ENCODE measurements at regions not wholly inside any gene's neighbourhood (a gene's known extent, or its start where the extent isn't known, plus 50 kb on each side); places are given as distances from the start of the nearest gene placed in this dataset.
"Not testable (repeated sequence)": the region's sequence is repeated elsewhere in the genome, so short reads cannot be mapped to it uniquely, and the experiment has no call there.

- DNase-seq (ENCODE audit: low spot score) = no peak
- intact Hi-C loops (cut with DNase I) = no loop called here
Observed at GRCh38 chr14:61145034-61145902, 135.9 kb downstream of the TMEM30B start.

GRCh38 chr14:61144117-61145033 lies 136.8 kb downstream of the TMEM30B start:
- intact Hi-C loops (cut with DNase I) = not testable (repeated sequence)

GRCh38 chr14:61140872-61141271 lies 140.3 kb downstream of the TMEM30B start:
- intact Hi-C loops (cut with DNase I) = no loop called here

More at GRCh38 chr14:61144117-61145033, 136.8 kb downstream of the TMEM30B start:
- not testable (repeated sequence) for DNase-seq (ENCODE audit: low spot score)

DNA sequence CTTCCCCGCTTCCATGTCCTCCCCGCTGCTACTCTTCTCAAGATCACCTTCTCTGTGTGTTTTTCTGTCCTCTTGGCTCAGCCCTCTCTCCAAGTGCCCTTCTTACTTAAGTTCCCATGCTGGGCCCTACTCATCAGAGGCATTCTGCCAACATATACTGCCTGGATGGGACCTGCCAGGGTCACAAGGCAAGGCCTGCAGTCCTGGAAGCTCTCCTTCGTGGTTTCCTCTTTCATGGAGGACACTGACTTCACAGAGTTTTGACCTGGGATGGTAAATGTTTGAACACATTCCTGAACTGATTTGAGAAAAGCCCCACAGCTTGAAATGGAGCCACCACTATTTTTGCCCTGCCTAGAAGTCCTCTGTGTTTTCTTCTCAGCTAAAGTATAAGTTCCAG lies 140.9 kb downstream of the TMEM30B start:
- DNase-seq (ENCODE audit: low spot score) = no peak
- intact Hi-C loops (cut with DNase I) = no loop called here

More at GRCh38 chr14:61140872-61141271, 140.3 kb downstream of the TMEM30B start:
- DNase-seq (ENCODE audit: low spot score) = no peak

DNA sequence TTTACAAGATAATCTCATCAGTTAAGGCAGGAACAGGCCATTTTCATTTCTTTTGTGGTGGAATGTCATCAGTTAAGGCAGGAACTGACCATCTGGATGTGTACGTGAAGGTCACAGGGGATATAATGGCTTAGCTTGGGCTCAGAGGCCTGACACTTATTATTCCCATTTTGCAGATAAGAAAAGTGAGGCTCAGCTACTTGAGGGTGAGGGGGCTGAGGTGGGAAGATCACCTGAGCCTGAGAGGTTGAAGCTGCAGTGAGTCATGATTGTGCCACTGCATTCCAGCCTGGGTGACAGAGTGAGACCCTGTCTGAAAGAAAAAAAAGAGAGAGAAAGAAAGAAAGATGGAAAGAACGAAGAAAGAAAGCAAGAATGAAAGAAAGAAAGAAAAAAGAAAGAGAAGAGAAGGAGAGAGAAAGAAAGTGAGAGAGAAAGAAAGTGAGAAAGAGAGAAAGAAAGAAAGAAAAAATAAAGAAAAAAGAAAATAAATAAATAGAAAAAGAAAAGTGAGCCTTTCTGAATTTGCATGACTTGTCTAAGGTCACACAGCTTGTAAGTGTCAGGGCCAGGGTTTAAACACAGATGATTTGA lies 142.0 kb downstream of the TMEM30B start:
- no peak for DNase-seq (ENCODE audit: low spot score)
- intact Hi-C loops (cut with DNase I) = no loop called here

- DNase-seq (ENCODE audit: low spot score) = no peak
- intact Hi-C loops (cut with DNase I) = no loop called here
Observed at GRCh38 chr14:61132894-61133293, 148.2 kb downstream of the TMEM30B start.

- no peak for DNase-seq (ENCODE audit: low spot score)
- intact Hi-C loops (cut with DNase I) = no loop called here
Observed at GRCh38 chr14:61132336-61132735, 148.8 kb downstream of the TMEM30B start.

DNA sequence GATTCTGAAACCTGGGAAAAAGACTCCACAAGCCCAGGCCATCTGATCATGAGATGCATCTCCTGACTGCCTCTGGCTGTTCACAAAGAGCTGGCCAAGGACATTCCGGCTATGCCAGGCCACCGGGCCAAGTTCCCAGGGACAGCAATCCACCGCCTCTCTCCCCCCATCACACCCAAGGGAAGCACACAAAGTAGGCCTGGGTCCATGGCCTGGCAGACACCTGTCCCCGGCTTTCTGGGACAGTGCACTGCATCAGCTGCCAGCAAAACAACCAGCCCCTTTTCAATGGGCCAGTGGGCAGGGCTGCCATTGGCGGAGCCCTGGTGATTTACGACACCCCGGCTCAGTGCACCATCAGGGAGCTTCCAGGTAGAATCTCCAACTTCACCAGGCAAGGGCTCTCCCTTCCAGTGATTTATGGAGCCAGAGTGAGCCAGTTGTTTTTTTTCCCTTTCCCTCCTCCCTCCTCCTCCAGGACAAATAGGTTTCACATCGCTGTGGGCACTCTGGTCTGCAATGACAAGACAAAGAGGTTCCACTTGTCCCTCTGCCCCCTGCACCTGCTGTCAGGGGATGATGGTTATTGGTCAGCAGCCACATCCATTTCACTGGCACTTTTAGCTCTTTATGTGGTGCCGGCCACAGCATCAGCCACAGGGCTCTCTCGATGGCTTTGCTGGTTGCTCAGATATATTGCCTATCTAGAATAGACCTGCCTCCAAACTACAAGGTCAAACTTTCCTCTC lies 149.6 kb downstream of the SLC38A6 start:
- intact Hi-C loops (cut with DNase I) = no loop called here
- no peak for DNase-seq (ENCODE audit: low spot score)

DNA sequence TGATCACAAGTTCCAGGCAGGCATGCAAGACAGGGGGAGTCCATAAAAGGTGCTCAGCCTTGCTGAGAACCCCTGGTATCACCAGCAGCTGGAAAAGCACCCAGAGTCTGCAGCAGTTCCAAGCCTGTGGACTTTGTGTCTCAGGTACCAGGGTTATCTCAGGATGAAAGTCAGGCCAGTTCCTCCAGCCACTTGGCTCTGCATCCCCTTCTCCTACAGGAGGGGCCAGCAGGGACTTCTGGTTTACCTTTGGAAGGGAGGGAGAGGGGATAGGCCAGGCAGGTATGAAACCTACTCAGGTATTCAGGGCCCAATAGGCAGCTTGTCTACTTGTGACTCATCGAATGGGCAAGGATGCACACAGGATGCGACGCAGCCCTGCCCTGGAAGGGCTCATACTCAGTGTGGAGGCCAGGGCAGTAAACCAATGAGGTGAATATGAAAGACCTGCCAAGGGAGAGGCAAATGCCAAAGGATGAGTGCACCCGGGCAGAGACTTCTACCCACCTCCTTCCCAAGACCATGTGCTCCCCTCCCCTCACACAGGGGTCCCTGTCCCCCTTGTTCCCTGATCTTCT lies 148.2 kb downstream of the SLC38A6 start:
- no peak for DNase-seq (ENCODE audit: low spot score)
- intact Hi-C loops (cut with DNase I) = no loop called here

GRCh38 chr14:61128382-61129167 lies 147.5 kb downstream of the SLC38A6 start:
- DNase-seq (ENCODE audit: low spot score) = no peak
- intact Hi-C loops (cut with DNase I) = no loop called here

GRCh38 chr14:61126603-61127498 lies 145.8 kb downstream of the SLC38A6 start:
- intact Hi-C loops (cut with DNase I) = no loop called here
- DNase-seq (ENCODE audit: low spot score) = no peak

DNA sequence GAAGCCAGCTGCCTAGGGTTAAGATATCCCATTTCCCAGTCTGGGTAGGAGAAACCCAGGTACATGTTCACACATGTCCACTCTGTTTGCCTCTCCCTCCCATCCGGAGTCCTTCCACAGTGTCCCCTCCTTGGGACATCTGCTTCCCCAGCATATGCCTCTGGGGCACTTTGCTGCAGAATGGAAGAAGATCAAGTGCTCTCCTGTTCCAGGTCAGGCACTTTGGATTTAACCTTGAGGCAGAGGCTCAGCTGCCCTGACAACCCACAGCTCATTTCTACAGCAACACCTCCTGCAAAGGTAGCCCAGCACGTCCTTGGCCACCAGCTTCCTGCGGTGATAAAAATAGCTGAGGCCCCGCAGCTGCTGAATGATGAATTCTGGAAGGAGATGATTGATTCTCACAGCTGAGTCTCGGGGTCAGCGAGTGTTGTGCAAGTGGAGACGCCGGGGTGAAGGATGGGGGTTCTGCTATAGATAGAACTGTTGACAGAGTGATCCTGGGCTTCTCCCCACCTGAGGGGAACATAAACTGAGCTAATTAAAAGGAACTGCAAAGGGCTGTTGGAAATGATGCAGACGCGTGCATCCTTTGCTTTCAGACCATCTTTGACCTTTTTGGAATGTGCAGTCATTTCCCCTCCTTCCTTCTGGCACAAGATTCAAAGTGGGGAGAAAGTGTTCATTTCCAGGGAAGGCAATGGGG lies 145.0 kb downstream of the SLC38A6 start:
- intact Hi-C loops (cut with DNase I) = no loop called here
- no peak for DNase-seq (ENCODE audit: low spot score)

DNA sequence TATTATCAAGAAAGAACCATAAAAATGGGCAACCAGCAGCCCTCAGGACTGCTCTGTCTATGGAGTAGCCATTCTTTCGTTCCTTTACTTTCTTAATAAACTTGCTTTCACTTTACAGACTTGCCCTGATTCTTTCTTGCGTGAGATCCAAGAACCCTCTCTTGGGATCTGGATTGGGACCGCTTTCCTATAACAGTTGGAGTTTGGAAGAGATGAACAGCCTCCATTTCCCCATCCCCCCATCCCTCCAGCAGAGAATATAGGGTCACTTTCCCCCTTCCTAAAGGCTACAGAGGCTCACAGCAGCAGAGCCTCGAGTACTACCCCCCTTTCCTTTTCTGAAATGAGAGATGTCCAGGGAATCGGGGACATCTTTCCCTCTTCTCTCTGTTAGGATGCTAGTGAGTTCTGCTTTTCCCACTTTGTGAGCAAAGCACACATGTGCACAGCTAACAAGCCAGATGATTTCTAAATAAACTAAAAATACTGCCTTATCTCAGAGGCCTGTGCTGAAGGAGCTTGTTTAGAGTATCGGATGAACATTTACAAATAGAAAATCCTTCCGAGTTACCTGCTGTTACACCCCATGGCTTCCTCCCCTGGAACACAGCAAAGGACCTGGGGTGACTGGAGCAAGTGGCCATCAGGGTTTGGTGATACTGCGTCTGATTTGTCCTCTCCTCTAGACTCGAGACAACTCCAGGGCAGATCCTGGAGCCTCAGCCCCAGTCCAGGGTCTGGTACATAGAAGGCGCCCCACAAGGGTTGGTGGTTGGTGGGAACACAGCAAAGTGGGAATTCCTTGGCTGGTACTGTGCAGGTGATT lies 144.2 kb downstream of the SLC38A6 start:
- DNase-seq (ENCODE audit: low spot score) = no peak
- intact Hi-C loops (cut with DNase I) = no loop called here

DNA sequence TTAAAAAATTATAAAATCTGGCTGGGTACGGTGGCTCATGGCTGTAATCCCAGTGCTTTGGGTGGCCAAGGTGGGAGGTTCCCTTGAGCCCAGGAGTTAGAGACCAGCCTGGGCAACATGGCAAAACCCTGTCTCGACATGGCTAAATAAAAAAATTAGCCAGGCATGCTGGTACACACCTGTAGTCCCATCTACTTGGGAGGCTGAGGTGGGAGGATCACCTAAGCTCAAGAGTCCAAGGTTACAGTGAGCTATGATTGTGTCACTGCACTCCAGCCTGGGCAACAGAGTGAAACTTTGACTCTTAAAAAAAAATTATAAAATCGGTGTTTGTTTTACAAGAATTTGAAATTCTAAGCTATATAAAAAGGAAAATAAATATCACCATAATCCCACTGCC lies 141.8 kb downstream of the SLC38A6 start:
- no peak for DNase-seq (ENCODE audit: low spot score)
- intact Hi-C loops (cut with DNase I) = no loop called here

GRCh38 chr14:61121355-61121787 lies 140.3 kb downstream of the SLC38A6 start:
- intact Hi-C loops (cut with DNase I) = no loop called here
- DNase-seq (ENCODE audit: low spot score) = no peak

DNA sequence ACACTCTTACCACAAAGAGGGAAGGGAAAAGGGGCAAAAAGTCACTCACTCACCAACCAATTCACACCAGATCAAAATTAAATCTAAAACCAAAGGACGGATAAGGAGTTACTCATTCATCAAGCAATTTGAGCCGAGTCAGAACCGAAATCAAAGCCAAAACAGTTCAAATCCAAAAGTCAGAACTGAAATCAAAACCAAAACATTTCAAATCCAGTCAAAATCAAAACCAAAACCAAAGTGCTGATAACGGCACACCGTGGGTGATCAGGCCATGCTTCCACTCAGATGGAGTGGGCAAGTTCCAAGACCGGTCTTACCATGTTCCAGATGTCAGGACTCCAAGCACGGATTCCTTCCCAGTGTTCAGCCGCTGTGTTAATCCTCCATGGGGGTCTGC lies 139.5 kb downstream of the SLC38A6 start:
- intact Hi-C loops (cut with DNase I) = no loop called here
- no peak for DNase-seq (ENCODE audit: low spot score)
